GM23338 (cell line): ENCODE measurements at regions not wholly inside any gene's neighbourhood (a gene's known extent, or its start where the extent isn't known, plus 50 kb on each side); places are given as distances from the start of the nearest gene placed in this dataset.

ENCODE experiments used
- ATAC-seq: fragments of 200-7000 bp; cut with Tn5 transposase; 3 replicates; pipeline ENCODE4 v1.9.1; 2020
- DNase-seq: peaks from one replicate; pipeline ENCODE4 v3.0.0-alpha.2; 2015; ENCODE audit warnings: low spot score
- H2AFZ ChIP-seq: fragments of 200-600 bp; sonication (generic); 2 replicates; pipeline ENCODE4 v1.8.0; 2016; ENCODE audit warnings: antibody characterized with exemption, mild to moderate bottlenecking, moderate library complexity
- H3F3A ChIP-seq: fragments of 200-600 bp; sonication (generic); replicated peaks from 2 replicates; pipeline ENCODE4 v1.8.0; 2017; ENCODE audit warnings: antibody characterized with exemption, mixed run types, low read depth
- H3K27ac ChIP-seq: fragments of 200-600 bp; sonication (generic); 2 replicates; pipeline ENCODE4 v1.6.1; 2016; ENCODE audit warnings: low read depth
- H3K27me3 ChIP-seq: fragments of 200-600 bp; sonication (generic); 2 replicates; pipeline ENCODE4 v1.8.0; 2016; ENCODE audit warnings: mild to moderate bottlenecking, mixed run types, moderate library complexity; ENCODE audit not compliant: insufficient read depth
- H3K36me3 ChIP-seq: fragments of 200-600 bp; sonication (generic); 2 replicates; pipeline ENCODE4 v1.8.0; 2016; ENCODE audit warnings: mild to moderate bottlenecking; ENCODE audit not compliant: insufficient read depth
- H3K4me1 ChIP-seq: fragments of 200-600 bp; sonication (generic); 2 replicates; pipeline ENCODE4 v1.8.0; 2016; ENCODE audit warnings: mild to moderate bottlenecking, moderate library complexity; ENCODE audit not compliant: insufficient read depth
- H3K4me2 ChIP-seq: fragments of 200-600 bp; sonication (generic); 2 replicates; pipeline ENCODE4 v1.7.1; 2017; ENCODE audit warnings: mixed run types
- H3K4me3 ChIP-seq: fragments of 200-600 bp; sonication (generic); 2 replicates; pipeline ENCODE4 v1.6.1; 2016; ENCODE audit warnings: mixed run types
- H3K79me2 ChIP-seq: fragments of 200-600 bp; sonication (generic); replicated peaks from 2 replicates; pipeline ENCODE4 v1.8.0; 2017; ENCODE audit warnings: mild to moderate bottlenecking; ENCODE audit not compliant: insufficient read depth
- H3K9me2 ChIP-seq: fragments of 200-600 bp; sonication (generic); 2 replicates; pipeline ENCODE4 v1.8.0; 2017; ENCODE audit not compliant: insufficient read depth
- H4K20me1 ChIP-seq: fragments of 200-600 bp; sonication (generic); replicated peaks from 2 replicates; pipeline ENCODE4 v1.8.0; 2017; ENCODE audit warnings: mild to moderate bottlenecking; ENCODE audit not compliant: insufficient read depth
- H3K27ac Mint-ChIP-seq: 2 replicates; pipeline ENCODE4 v1.8.0; 2020; ENCODE audit warnings: inconsistent platforms, mild to moderate bottlenecking, moderate library complexity, mixed read lengths
- H3K27me3 Mint-ChIP-seq: 3 replicates; pipeline ENCODE4 v1.8.0; 2022; ENCODE audit warnings: low read depth, mild to moderate bottlenecking, moderate library complexity, mixed read lengths, inconsistent platforms; ENCODE audit not compliant: insufficient read depth, poor library complexity
- H3K36me3 Mint-ChIP-seq: 3 replicates; pipeline ENCODE4 v1.8.0; 2021; ENCODE audit warnings: low read depth, mild to moderate bottlenecking, inconsistent platforms, moderate library complexity, mixed read lengths
- H3K4me1 Mint-ChIP-seq: 3 replicates; pipeline ENCODE4 v1.8.0; 2020; ENCODE audit warnings: mild to moderate bottlenecking, inconsistent platforms, mixed read lengths
- H3K4me3 Mint-ChIP-seq: 3 replicates; pipeline ENCODE4 v1.8.0; 2021; ENCODE audit warnings: moderate library complexity, mild to moderate bottlenecking, inconsistent platforms, mixed read lengths
- H3K9me3 Mint-ChIP-seq: 3 replicates; pipeline ENCODE4 v1.8.0; 2020; ENCODE audit warnings: moderate library complexity, mild to moderate bottlenecking, inconsistent platforms, mixed read lengths
- CREB1 ChIP-seq: fragments of 250-450 bp; sonication (Bioruptor Pico); IDR thresholded peaks from 2 replicates; pipeline ENCODE4 v1.5.0; 2020; ENCODE audit warnings: low read depth, mild to moderate bottlenecking, moderate library complexity
- CTCF ChIP-seq, 2 experiments: fragments of 200-600 bp in 1 of 2; sonication (generic) in 1 of 2; conservative IDR thresholded peaks; 2 replicates each; pipeline versions ENCODE4 v1.5.1 to v1.6.1; 2016 to 2017; ENCODE audit warnings: antibody characterized with exemption in 2 of 2, low read depth in 2 of 2, mild to moderate bottlenecking in 2 of 2, moderate library complexity in 1 of 2
- ETS1 ChIP-seq: IDR thresholded peaks from 2 replicates; pipeline ENCODE4 v1.6.1; 2016; ENCODE audit warnings: antibody characterized with exemption
- EZH2 ChIP-seq: fragments of 200-600 bp; sonication (generic); IDR thresholded peaks from one replicate; pipeline ENCODE4 v1.8.0; 2017; ENCODE audit warnings: antibody characterized with exemption, mild to moderate bottlenecking, low read depth; ENCODE audit not compliant: unreplicated experiment
- EZH2phosphoT487 ChIP-seq: fragments of 200-600 bp; sonication (generic); IDR thresholded peaks from one replicate; pipeline ENCODE4 v1.8.1; 2018; ENCODE audit warnings: antibody characterized with exemption; ENCODE audit not compliant: unreplicated experiment
- JUNB ChIP-seq: IDR thresholded peaks from one replicate; pipeline ENCODE4 v1.6.1; 2016; ENCODE audit warnings: antibody characterized with exemption; ENCODE audit not compliant: unreplicated experiment
- NANOG ChIP-seq: IDR thresholded peaks from 2 replicates; pipeline ENCODE4 v1.6.1; 2016; ENCODE audit warnings: antibody characterized with exemption, borderline replicate concordance
- POLR2AphosphoS5 ChIP-seq: IDR thresholded peaks from 2 replicates; pipeline ENCODE4 v1.6.1; 2016; ENCODE audit warnings: antibody characterized with exemption, low read depth
- REST ChIP-seq: IDR thresholded peaks from one replicate; pipeline ENCODE4 v1.6.1; 2018; ENCODE audit warnings: antibody characterized with exemption; ENCODE audit not compliant: unreplicated experiment
- STAT1 ChIP-seq: IDR thresholded peaks from one replicate; pipeline ENCODE4 v1.6.1; 2016; ENCODE audit warnings: antibody characterized with exemption; ENCODE audit not compliant: unreplicated experiment
- ZNF114 ChIP-seq: fragments of 250-450 bp; sonication (Bioruptor Pico); IDR thresholded peaks from 2 replicates; pipeline ENCODE4 v1.5.0; 2020; ENCODE audit warnings: mild to moderate bottlenecking, moderate library complexity
- ZNF331 ChIP-seq: fragments of 250-450 bp; sonication (Bioruptor Pico); IDR thresholded peaks from 2 replicates; pipeline ENCODE4 v1.5.0; 2020; ENCODE audit warnings: low read depth, mild to moderate bottlenecking, moderate library complexity

GRCh38 chr5:105565531-105565930, 2002.9 kb upstream of the NUDT12 start:
- no peak overlapping the region for H3K27ac Mint-ChIP-seq
- Histone ChIP-seq H3K4me3 (no peak overlapping the region), H4K20me1 (no peaks in the 10 kb centered on the region), H3K36me3 (no peaks in the 10 kb centered on the region), H3K27ac (no peak overlapping the region), H3K9me2 (no peaks in the 10 kb centered on the region), H3K79me2 (no peaks in the 10 kb centered on the region), H3K4me2 (no peak overlapping the region), H2AFZ (no peak overlapping the region), H3K4me1 (no peaks in the 10 kb centered on the region), H3F3A (no peaks in the 10 kb centered on the region), H3K27me3 (no peaks in the 10 kb centered on the region)
- TF ChIP-seq NANOG = no peak
- no peaks in the 10 kb centered on the region for H3K36me3 Mint-ChIP-seq
- ATAC-seq (no peak), DNase-seq (no peak)
- H3K9me3 Mint-ChIP-seq = no peaks in the 10 kb centered on the region
- no peaks in the 10 kb centered on the region for H3K4me1 Mint-ChIP-seq
- no peak overlapping the region for H3K4me3 Mint-ChIP-seq
- H3K27me3 Mint-ChIP-seq = peaks cover 6% of the 10 kb centered on the region

- no peaks in the 10 kb centered on the region for H3K27me3 ChIP-seq
- H3K9me3 Mint-ChIP-seq = no peaks in the 10 kb centered on the region
- ATAC-seq = no peak
- H3K27me3 Mint-ChIP-seq = peaks cover 6% of the 10 kb centered on the region
- H3K4me3 Mint-ChIP-seq = no peak overlapping the region
- peak overlapping the region; percentile 60; the same call in 1 of the 2 replicates for H2AFZ ChIP-seq
- H3K4me2 ChIP-seq = no peak overlapping the region
- H3K27ac Mint-ChIP-seq = no peak overlapping the region
- DNase-seq = no peak
- H3K4me3 ChIP-seq = no peak overlapping the region
- no peak overlapping the region for H3K27ac ChIP-seq
- H3K9me2 ChIP-seq = no peaks in the 10 kb centered on the region
- H4K20me1 ChIP-seq = no peaks in the 10 kb centered on the region
- no peaks in the 10 kb centered on the region for H3K36me3 Mint-ChIP-seq
- H3K79me2 ChIP-seq = no peaks in the 10 kb centered on the region
- no peaks in the 10 kb centered on the region for H3K4me1 ChIP-seq
- H3K4me1 Mint-ChIP-seq = no peaks in the 10 kb centered on the region
- no peaks in the 10 kb centered on the region for H3F3A ChIP-seq
- no peaks in the 10 kb centered on the region for H3K36me3 ChIP-seq
- no peak for TF ChIP-seq EZH2phosphoT487
- TF ChIP-seq POLR2AphosphoS5 = no peak
- no peak for TF ChIP-seq ZNF114 (CRISPR knock-in tag)
- no peak for TF ChIP-seq CREB1 (CRISPR knock-in tag)
- no peak for TF ChIP-seq JUNB
- TF ChIP-seq NANOG = no peak
- no peak for TF ChIP-seq STAT1
- no peak for TF ChIP-seq ETS1
- TF ChIP-seq CTCF (conservative IDR thresholded peaks at IDR 0.05; ENCODE audit: low read depth in 2 of 2) = no peak
- no peak for TF ChIP-seq ZNF331 (CRISPR knock-in tag)
- no peak for TF ChIP-seq EZH2
- no peak for TF ChIP-seq REST
These were observed 2001.3 kb upstream of the NUDT12 start for GRCh38 chr5:105563842-105564241.
